Fibroblast of pulmonary artery (primary cell): ENCODE measurements at regions not wholly inside any gene's neighbourhood (a gene's known extent, or its start where the extent isn't known, plus 50 kb on each side); places are given as distances from the start of the nearest gene placed in this dataset.

Experiments
- DNase-seq: peaks from one replicate; pipeline ENCODE4 v3.0.0-alpha.2; 2010; ENCODE audit warnings: low read depth
- H3K4me3 ChIP-seq: replicated peaks from 2 replicates; pipeline ENCODE4 v1.5.1; 2011; ENCODE audit warnings: low read depth, mild to moderate bottlenecking, control low read depth, low read length, moderate library complexity
- CTCF ChIP-seq: IDR thresholded peaks from 2 replicates; pipeline ENCODE4 v1.5.1; 2011; ENCODE audit warnings: mild to moderate bottlenecking, control low read depth, low read length, inconsistent platforms; ENCODE audit errors: missing control alignments

GRCh38 chr20:39452583-39453340 is 490.6 kb downstream of the DHX35 start:
- no peak overlapping the region for H3K4me3 ChIP-seq
- no peak for TF ChIP-seq CTCF
- DNase-seq = no peak

DNA sequence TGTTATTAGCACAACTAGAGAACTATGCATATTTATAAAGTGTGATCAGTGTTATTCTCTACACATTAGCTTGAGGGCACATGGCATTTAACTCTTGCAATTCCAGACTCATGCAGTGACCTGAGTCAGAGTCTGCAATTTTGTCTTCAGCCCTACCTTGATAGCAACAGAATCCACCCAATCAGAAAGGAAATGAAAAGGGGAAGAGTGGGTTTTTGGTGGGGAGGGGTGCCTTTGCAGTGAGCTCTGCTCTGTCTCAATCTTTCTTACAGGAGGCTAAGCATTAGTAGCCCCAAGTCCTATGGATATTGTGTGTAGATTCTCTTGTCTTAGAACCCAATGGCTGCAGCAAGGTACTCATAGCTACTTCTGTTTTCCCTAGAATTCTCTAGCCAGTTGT is 489.2 kb downstream of the DHX35 start:
- no peak for TF ChIP-seq CTCF
- no peak for DNase-seq
- no peak overlapping the region for H3K4me3 ChIP-seq

GRCh38 chr20:39446397-39446796 is 484.3 kb downstream of the DHX35 start:
- H3K4me3 ChIP-seq = no peak overlapping the region
- DNase-seq = no peak
- no peak for TF ChIP-seq CTCF

- no peak for TF ChIP-seq CTCF
- DNase-seq = no peak
Observed at GRCh38 chr20:39445095-39445494, 483.0 kb downstream of the DHX35 start.

GRCh38 chr20:39433466-39433865 is 471.3 kb downstream of the DHX35 start:
- TF ChIP-seq CTCF = no peak
- DNase-seq = no peak
- no peak overlapping the region for H3K4me3 ChIP-seq

More at GRCh38 chr20:39445095-39445494, 483.0 kb downstream of the DHX35 start:
- H3K4me3 ChIP-seq = no peak overlapping the region

DNA sequence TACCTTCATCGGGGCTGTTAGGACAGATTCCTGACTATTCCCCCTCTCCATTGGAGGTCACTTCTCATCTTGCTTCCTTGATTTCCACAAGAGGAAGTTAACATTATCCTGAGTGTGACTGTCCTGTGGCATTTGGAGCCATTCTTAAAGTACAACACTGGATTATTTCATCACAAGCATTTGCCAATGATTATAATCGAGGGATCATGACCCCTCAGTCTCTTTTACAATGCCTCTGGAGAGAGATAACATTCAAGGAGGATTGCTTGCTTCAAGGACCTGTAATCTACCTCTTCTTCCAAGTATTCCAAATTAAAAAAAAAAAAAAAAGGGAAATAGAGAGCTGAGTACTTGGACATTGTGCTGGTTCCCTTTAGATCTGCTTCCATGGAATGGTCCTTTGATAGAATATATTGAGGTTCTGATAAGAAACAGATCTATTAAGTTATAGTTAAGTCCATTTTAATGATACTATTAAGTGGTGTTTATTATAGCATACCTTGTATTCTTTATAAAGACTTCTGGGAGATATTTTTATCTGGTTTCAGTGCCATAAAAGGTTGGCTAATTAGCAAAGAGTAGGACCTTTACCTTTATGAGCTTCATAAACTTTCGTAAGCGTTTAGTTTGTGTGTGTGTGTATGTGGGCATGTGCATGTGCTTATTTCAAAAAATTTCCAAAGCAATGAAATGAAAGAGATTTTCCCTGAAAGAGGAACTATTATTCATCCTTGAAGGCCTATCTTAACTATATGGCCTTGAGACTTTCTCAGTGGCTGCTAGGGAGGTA is 469.1 kb downstream of the DHX35 start:
- no peak overlapping the region for H3K4me3 ChIP-seq
- no peak for DNase-seq
- no peak for TF ChIP-seq CTCF
